HEK293 (cell line): ENCODE measurements at regions not wholly inside any gene's neighbourhood (a gene's known extent, or its start where the extent isn't known, plus 50 kb on each side); places are given as distances from the start of the nearest gene placed in this dataset.

Source experiments
- ELK4 ChIP-seq: IDR thresholded peaks from 2 replicates; pipeline ENCODE4 v1.6.1; 2011; ENCODE audit warnings: mild to moderate bottlenecking, low read depth, low read length, borderline replicate concordance
- IKZF3 ChIP-seq: fragments of 450-650 bp; IDR thresholded peaks from 2 replicates; pipeline ENCODE4 v1.5.0; 2018; ENCODE audit warnings: missing biosample characterization, mild to moderate bottlenecking, missing genetic modification characterization, moderate library complexity
- REST ChIP-seq: fragments of 450-650 bp; formaldehyde crosslinking; IDR thresholded peaks from 2 replicates; pipeline ENCODE4 v1.5.1; 2016; ENCODE audit warnings: missing biosample characterization, missing genetic modification characterization
- ZNF23 ChIP-seq: fragments of 450-650 bp; formaldehyde crosslinking; IDR thresholded peaks from 2 replicates; pipeline ENCODE4 v1.5.1; 2016; ENCODE audit warnings: missing biosample characterization, missing genetic modification characterization, borderline replicate concordance

DNA sequence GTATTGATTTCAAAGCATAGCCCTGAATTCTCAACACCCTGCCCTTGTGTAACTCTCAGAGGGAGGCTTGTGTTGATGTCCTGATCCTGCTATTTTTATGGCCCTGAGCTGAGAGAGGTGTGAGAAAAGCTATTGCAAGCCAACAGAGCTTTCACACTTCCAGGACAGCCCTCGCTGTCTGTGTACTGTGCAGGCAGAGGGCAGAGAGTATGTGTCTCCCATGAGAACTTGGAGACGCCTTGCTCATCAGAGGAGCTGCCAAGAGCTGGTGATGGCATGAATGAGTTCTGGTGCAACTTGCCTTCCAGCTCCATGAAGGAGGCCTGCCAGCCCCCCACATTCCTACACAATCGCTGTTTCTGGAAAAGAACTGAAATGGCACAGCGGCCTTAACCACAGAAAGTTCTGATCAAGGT is 144.1 kb upstream of the AJAP1 start:
- no peak for TF ChIP-seq ZNF23 (tag by site-specific recombination)
- no peak for TF ChIP-seq ELK4
- no peak for TF ChIP-seq IKZF3 (tag by site-specific recombination)
- TF ChIP-seq REST (tag by site-specific recombination): no peak
